ENCODE measurements at regions not wholly inside any gene's neighbourhood (a gene's known extent, or its start where the extent isn't known, plus 50 kb on each side); places are given as distances from the start of the nearest gene placed in this dataset.

DNA sequence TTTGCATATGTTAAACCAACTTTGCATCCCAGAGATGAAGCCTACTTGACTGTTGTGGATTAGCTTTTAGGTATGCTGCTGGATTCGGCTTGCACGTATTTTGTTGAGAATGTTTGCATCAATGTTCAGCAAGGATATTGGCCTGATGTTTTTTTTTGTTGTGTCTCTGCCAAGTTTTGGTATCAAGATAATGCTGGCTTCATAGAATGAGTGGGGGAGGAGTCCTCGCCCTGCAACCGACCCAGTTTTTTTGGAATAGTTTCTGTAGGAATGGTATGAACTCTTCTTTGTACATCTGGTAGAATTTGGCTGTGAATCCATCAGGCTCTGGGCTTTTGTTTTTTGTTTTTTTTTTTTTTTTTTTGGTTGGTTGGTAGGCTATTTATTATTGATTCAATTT lies 147.9 kb downstream of the AHR start:
- Mint-ChIP-seq H3K36me3 (ENCODE audit: low read depth) (peaks cover 8% of the 10 kb centered on the region), H3K4me3 (no peak overlapping the region), H3K4me1 (no peaks in the 10 kb centered on the region), H3K9me3 (peaks cover 19% of the 10 kb centered on the region), H3K27me3 (peaks cover 16% of the 10 kb centered on the region), H3K27ac (no peak overlapping the region)
- POLR2A ChIA-PET: no interaction called here
- no peak for DNase-seq
- CTCF ChIA-PET: no interaction called here

DNA sequence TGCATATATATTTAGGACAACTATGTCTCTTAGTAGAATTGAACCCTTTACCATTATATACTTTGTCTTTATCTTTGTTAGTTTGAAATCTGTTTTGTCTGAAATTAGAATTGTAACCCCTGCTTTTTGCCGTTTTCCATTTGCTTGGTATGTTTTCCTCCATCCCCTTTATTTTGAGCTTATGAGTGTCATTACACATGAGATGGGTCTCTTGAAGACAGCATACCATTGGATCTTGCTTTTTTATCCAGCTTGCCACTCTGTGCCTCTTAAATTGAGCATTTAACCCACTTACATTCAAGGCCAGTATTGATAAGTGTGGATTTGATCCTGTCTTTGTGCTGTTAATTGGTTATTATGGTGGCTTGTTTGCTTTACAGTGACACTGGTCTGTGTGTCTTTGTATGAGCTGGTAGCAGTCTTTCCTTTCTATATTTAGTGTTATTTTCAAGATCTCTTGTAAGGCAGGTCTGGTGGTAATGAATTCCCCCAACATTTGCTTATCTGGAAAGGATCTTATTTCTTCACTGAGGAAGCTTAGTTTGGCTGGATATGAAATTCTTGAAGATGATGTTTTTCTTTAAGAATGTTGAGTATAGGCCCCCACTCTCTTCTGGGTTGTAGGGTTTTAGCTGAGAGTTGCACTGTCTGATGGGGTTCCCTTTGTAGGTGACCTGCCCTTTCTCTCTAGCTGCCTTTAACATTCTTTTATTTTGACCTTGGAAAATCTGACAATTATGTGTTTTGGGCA lies 149.5 kb downstream of the AHR start:
- Mint-ChIP-seq H3K4me3 (no peak overlapping the region), H3K4me1 (no peaks in the 10 kb centered on the region), H3K36me3 (ENCODE audit: low read depth) (peaks cover 8% of the 10 kb centered on the region), H3K27me3 (peaks cover 16% of the 10 kb centered on the region), H3K27ac (no peak overlapping the region), H3K9me3 (peaks cover 21% of the 10 kb centered on the region)
- CTCF ChIA-PET: no interaction called here
- no peak for DNase-seq
- POLR2A ChIA-PET: no interaction called here

DNA sequence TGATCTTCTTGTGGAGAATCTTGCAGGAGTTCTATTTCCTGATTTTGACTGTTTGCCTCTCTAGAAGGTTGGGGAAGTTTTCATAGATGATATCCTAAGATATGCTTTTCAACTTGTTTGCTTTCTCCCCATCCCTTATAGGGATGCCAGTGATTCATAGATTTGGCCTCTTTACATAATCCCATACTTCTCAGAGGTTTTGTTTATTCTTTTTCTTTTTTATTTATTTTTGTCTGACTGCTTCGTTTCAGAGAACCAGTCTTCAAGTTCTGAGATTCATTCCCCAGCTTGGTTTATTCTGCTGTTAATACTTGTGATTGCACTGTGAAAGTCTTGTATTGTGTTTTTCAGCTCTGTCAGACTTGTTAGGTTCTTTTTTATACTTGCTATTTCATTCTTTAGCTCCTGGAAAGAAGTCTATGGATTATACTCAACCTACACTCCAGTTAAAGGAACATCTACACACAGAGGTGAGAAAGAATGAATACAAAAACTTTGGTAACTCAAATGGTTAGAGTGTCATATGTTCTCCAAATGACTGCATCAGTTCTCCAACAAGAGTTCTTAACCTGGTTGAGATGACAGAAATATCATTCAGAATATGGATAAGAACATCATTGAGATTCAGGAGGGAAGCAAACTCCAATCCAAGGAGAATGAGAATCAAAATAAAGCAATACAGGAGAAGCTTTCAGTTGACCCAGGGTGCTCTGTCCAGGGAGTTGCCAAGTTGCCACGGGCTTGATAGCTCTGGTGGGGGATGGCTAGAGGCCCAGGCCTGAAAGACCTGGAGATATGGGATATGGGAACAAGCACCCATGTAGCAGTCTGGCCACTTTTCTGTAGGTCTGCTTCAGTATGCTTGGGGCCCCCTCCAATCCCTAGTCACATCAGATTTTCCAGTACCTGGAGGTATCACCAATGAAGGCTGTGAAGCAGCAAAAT lies 150.3 kb downstream of the AHR start:
- Mint-ChIP-seq H3K27ac (no peak overlapping the region), H3K36me3 (ENCODE audit: low read depth) (peaks cover 8% of the 10 kb centered on the region), H3K4me3 (no peak overlapping the region), H3K9me3 (peaks cover 21% of the 10 kb centered on the region), H3K4me1 (no peaks in the 10 kb centered on the region), H3K27me3 (peaks cover 12% of the 10 kb centered on the region)
- ChIA-PET CTCF (no interaction called here), POLR2A (no interaction called here)
- no peak for DNase-seq

- DNase-seq: no peak
- Mint-ChIP-seq H3K4me1 (no peaks in the 10 kb centered on the region), H3K27ac (no peak overlapping the region), H3K4me3 (no peak overlapping the region), H3K27me3 (no peaks in the 10 kb centered on the region), H3K9me3 (peaks cover 15% of the 10 kb centered on the region), H3K36me3 (ENCODE audit: low read depth) (no peaks in the 10 kb centered on the region)
- POLR2A ChIA-PET: no interaction called here
- CTCF ChIA-PET: no interaction called here
These were observed 158.1 kb downstream of the AHR start for GRCh38 chr7:17456541-17456940.

DNA sequence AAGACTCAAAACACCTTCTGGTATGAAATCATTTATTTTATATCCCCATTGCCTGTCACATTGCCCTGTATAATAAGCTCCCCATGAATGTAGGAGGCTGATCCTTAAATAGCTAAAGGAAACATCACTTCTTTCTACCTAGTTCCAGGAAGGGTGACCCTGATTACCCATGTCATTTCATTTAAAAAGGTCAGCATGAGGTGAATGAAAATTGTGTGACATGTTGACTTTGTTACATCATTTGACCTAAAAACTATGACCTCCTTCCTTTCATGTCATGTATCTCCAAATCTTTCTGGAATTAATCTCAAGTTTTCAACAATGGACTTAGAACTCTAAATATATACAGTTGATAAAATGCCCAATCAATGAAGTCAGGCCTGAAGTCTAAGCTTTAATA lies 161.5 kb downstream of the AHR start:
- ChIA-PET CTCF (no interaction called here), POLR2A (no interaction called here)
- DNase-seq: no peak
- H3K36me3 Mint-ChIP-seq (ENCODE audit: low read depth): no peaks in the 10 kb centered on the region
- no peak overlapping the region for H3K27ac Mint-ChIP-seq
- no peak overlapping the region for H3K4me3 Mint-ChIP-seq
- peaks cover 11% of the 10 kb centered on the region for H3K4me1 Mint-ChIP-seq
- no peaks in the 10 kb centered on the region for H3K27me3 Mint-ChIP-seq
- H3K9me3 Mint-ChIP-seq: peaks cover 15% of the 10 kb centered on the region

GRCh38 chr7:17460665-17461064 lies 162.2 kb downstream of the AHR start:
- Mint-ChIP-seq H3K9me3 (peaks cover 15% of the 10 kb centered on the region), H3K4me1 (peaks cover 11% of the 10 kb centered on the region), H3K27me3 (no peaks in the 10 kb centered on the region), H3K4me3 (no peak overlapping the region), H3K36me3 (ENCODE audit: low read depth) (no peaks in the 10 kb centered on the region), H3K27ac (no peak overlapping the region)
- no peak for DNase-seq
- ChIA-PET CTCF (no interaction called here), POLR2A (no interaction called here)

GRCh38 chr7:17462131-17462631 lies 163.7 kb downstream of the AHR start:
- no peak overlapping the region for H3K4me3 Mint-ChIP-seq
- H3K27ac Mint-ChIP-seq: no peak overlapping the region
- ChIA-PET CTCF (no interaction called here), POLR2A (no interaction called here)
- peaks cover 11% of the 10 kb centered on the region for H3K4me1 Mint-ChIP-seq
- no peak for DNase-seq
- no peaks in the 10 kb centered on the region for H3K36me3 Mint-ChIP-seq (ENCODE audit: low read depth)
- peaks cover 15% of the 10 kb centered on the region for H3K9me3 Mint-ChIP-seq
- no peaks in the 10 kb centered on the region for H3K27me3 Mint-ChIP-seq

DNA sequence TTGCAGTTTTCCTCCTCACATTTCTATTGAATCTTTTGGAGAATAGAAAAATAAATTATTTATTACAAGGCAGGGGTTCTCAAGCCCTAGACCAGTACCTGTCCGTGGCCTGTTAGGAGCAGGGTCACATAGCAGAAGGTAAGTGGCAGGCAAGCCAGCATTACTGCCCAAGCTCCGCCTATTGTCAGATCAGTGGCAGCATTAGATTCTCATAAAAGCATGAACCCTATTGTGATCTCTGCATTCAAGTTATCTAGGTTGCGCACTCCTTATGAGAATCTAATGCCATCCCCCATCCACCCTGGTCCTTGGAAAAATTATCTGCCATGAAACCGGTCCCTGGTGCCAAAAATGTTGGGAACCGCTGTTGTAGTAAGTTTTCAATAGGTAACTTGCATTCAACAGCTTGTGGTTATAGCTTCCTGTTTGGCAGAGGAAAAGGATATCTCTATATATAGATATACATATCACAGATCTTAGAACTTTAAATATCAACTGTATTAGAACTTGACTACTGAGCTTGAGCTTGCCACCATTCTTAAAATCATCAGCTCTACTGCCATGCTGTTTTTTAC lies 165.1 kb downstream of the AHR start:
- ChIA-PET POLR2A (no interaction called here), CTCF (interaction anchor here (1.0 kb wide), 1 partner anchor 481 kb away, joined by 3 read pairs; no protein-coding TSS in a partner anchor)
- Mint-ChIP-seq H3K9me3 (peaks cover 9% of the 10 kb centered on the region), H3K27me3 (no peaks in the 10 kb centered on the region), H3K36me3 (ENCODE audit: low read depth) (no peaks in the 10 kb centered on the region), H3K27ac (no peak overlapping the region), H3K4me1 (peaks cover 11% of the 10 kb centered on the region), H3K4me3 (peak overlapping the region; percentile 54)
- no peak for DNase-seq

DNA sequence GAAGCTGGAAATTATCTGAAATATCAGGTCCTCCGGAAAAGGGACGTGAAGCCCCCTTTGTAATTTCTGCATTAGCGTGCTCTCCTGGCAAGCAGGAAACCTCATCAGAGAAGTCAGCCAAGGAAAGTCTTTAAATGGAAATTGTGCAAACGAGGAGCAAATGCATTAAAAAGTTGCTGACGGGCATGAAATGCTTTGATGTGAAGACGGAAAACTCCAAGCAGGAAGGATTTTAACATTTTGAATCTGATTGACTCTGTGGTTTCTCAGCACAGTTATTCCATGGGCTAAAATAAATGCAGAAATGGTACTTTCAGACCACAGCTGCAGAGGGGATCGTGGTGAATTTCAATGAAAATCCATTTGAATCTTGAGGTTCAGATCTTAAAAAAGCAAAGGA lies 167.8 kb downstream of the AHR start:
- DNase-seq: no peak
- no peaks in the 10 kb centered on the region for H3K27me3 Mint-ChIP-seq
- H3K4me3 Mint-ChIP-seq: no peak overlapping the region
- H3K27ac Mint-ChIP-seq: no peak overlapping the region
- peaks cover 11% of the 10 kb centered on the region for H3K4me1 Mint-ChIP-seq
- POLR2A ChIA-PET: no interaction called here
- CTCF ChIA-PET: interaction anchor here (0.7 kb wide), 1 partner anchor 10 kb away, joined by 3 read pairs; no protein-coding TSS in a partner anchor
- H3K36me3 Mint-ChIP-seq (ENCODE audit: low read depth): no peaks in the 10 kb centered on the region
- H3K9me3 Mint-ChIP-seq: peaks cover 3% of the 10 kb centered on the region

DNA sequence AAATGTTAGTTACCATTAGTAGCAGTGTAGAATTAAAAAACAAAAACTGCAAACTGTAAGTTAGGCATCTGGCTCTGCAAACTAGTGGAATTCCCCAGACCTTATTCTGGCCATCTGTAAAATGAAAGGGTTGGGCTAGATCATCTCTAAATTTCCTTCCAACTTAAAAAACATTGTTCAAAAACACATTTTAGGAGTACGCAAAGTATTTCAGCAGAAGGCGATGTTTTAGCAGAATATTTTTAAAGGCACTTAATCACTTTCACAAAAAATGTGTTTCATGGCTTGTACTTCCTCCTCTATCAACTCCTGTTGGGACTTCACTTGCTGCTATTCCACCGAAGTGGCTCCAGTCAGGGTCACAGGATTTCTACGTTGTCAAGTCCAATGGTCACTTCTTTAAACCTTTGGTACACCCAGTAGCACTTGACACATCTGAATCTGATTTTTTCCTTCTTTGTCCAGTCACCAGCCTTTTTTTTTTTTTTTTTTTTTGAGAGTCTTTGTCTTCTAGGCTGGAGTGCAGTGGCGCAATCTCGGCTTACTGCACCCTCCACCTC lies 169.0 kb downstream of the AHR start:
- ChIA-PET CTCF (no interaction called here), POLR2A (no interaction called here)
- Mint-ChIP-seq H3K4me1 (peaks cover 11% of the 10 kb centered on the region), H3K27me3 (no peaks in the 10 kb centered on the region), H3K36me3 (ENCODE audit: low read depth) (no peaks in the 10 kb centered on the region), H3K4me3 (no peak overlapping the region), H3K9me3 (no peaks in the 10 kb centered on the region), H3K27ac (no peak overlapping the region)
- DNase-seq: no peak

GRCh38 chr7:17471325-17471724 lies 172.9 kb downstream of the AHR start:
- no peak for DNase-seq
- ChIA-PET CTCF (no interaction called here), POLR2A (no interaction called here)
- Mint-ChIP-seq H3K27me3 (no peaks in the 10 kb centered on the region), H3K9me3 (no peaks in the 10 kb centered on the region), H3K36me3 (ENCODE audit: low read depth) (no peaks in the 10 kb centered on the region), H3K27ac (no peak overlapping the region), H3K4me1 (no peaks in the 10 kb centered on the region), H3K4me3 (no peak overlapping the region)

DNA sequence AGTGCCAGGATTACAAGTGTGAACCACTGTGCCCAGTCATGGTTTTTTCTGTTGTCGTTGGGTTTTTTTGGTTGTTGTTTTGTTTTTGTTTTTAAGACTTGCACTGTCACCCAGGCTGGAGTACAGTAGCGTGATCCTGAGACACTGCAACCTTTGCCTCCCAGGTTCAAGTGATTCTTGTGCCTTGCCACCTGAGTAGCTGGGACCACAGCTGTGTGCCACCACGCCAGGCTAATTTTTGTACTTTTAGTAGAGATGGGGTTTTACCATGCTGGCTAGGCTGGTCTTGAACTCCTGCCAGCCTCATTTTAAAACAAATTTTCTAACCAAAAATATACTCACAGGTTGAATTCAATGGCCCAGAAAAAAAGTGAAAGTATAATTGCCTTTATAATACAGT lies 174.1 kb downstream of the AHR start:
- H3K4me3 Mint-ChIP-seq: no peak overlapping the region
- no peak overlapping the region for H3K27ac Mint-ChIP-seq
- CTCF ChIA-PET: no interaction called here
- no peaks in the 10 kb centered on the region for H3K36me3 Mint-ChIP-seq (ENCODE audit: low read depth)
- no peak for DNase-seq
- H3K4me1 Mint-ChIP-seq: no peaks in the 10 kb centered on the region
- H3K27me3 Mint-ChIP-seq: no peaks in the 10 kb centered on the region
- H3K9me3 Mint-ChIP-seq: no peaks in the 10 kb centered on the region
- POLR2A ChIA-PET: no interaction called here

DNA sequence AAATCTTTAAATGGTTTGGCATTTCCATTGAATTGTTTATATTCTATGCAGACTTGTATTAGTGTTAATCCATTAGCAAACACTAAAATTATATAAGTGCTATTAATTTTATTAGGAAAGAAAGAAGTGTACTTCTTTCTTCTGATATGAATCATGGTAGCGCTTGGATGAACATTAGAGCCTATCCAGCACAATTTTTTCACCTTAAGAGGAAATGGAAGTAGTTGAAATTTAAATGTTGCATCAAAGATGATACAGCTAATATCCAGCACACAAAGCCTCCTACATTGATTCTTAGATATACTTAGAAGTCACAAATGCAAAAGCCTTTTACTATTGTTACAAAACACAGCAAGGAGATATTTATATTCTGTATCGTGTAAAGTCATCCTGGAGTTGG lies 174.5 kb downstream of the AHR start:
- H3K27ac Mint-ChIP-seq: no peak overlapping the region
- no peaks in the 10 kb centered on the region for H3K27me3 Mint-ChIP-seq
- H3K4me3 Mint-ChIP-seq: no peak overlapping the region
- H3K9me3 Mint-ChIP-seq: no peaks in the 10 kb centered on the region
- no peak for DNase-seq
- H3K4me1 Mint-ChIP-seq: no peaks in the 10 kb centered on the region
- POLR2A ChIA-PET: no interaction called here
- CTCF ChIA-PET: no interaction called here
- no peaks in the 10 kb centered on the region for H3K36me3 Mint-ChIP-seq (ENCODE audit: low read depth)

Data from activated CD4-positive, alpha-beta memory T cell treated with anti-CD3 and anti-CD28 coated beads, Interleukin-2, amount 10 ng/mL, durations not matched to agents 7 days and 5 days (primary cell).